ENCODE measurements at regions not wholly inside any gene's neighbourhood (a gene's known extent, or its start where the extent isn't known, plus 50 kb on each side); places are given as distances from the start of the nearest gene placed in this dataset.

DNA sequence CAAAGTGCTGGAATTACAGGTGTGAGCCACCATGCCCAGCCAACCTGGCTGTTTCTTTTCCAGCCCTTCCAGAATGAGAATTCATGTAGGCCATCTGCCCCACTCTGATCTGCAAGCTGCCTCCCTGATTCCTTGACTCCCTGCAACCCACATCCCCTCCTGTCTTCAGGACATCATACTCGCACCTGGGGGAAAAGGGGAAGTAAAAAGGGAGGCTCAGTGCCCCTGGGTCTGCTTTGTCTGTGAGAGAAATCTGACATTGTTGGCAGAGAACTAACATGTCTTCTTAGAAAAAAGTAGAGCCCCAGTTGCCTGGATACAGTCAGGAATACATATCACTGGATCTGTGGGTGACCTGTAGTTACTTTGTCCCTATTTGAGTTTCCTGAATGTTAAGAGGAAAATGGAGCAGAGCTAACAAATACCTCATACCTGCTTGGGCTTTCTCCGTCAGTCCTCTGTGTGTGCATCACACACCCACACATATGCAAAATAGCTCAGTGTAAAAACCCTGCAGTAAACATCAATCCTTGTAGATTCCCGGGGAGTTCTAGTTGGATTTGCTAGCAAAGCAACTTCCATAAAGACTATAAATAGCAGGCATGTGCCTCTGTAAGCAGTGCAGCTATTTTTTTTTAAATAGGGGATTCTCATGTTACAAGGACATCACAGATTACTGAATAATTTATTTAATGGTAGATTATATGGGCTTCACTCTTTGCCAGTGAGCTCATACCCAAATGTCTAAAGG is 62.9 kb downstream of the TEX35 start:
- H2AFZ ChIP-seq (ENCODE audit: insufficient read depth, low read depth, low read length, poor library complexity, severe bottlenecking), result peak overlapping the region; percentile 70
- DNase-seq, result peak; percentile 85
- H3K36me3 ChIP-seq (replicated peaks in 1 of 2; ENCODE audit: control extremely low read depth in 1 of 2, control insufficient read depth in 1 of 2, extremely low read depth in 1 of 2, insufficient read depth in 2 of 2, low read length in 1 of 2), result peaks cover 0 to 11% of the 10 kb centered on the region in 2 experiments
- Mint-ChIP-seq H3K27me3 (no peaks in the 10 kb centered on the region), H3K9me3 (ENCODE audit: insufficient read depth) (no peaks in the 10 kb centered on the region), H3K4me3 (peak overlapping the region; percentile 75), H3K27ac (peak overlapping the region; percentile 93), H3K4me1 (peaks cover 81% of the 10 kb centered on the region)
- ATAC-seq (ENCODE audit: low read depth), result peak; percentile 36
- H3K4me1 ChIP-seq (ENCODE audit: control insufficient read depth in 2 of 2, insufficient read depth in 2 of 2, low read length in 2 of 2), result peaks cover 79 to 88% of the 10 kb centered on the region in 2 donors
- TF ChIP-seq, protein P1, sequence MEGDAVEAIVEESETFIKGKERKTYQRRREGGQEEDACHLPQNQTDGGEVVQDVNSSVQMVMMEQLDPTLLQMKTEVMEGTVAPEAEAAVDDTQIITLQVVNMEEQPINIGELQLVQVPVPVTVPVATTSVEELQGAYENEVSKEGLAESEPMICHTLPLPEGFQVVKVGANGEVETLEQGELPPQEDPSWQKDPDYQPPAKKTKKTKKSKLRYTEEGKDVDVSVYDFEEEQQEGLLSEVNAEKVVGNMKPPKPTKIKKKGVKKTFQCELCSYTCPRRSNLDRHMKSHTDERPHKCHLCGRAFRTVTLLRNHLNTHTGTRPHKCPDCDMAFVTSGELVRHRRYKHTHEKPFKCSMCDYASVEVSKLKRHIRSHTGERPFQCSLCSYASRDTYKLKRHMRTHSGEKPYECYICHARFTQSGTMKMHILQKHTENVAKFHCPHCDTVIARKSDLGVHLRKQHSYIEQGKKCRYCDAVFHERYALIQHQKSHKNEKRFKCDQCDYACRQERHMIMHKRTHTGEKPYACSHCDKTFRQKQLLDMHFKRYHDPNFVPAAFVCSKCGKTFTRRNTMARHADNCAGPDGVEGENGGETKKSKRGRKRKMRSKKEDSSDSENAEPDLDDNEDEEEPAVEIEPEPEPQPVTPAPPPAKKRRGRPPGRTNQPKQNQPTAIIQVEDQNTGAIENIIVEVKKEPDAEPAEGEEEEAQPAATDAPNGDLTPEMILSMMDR (IDR thresholded peaks at IDR 0.05), result no peak
- no peak for TF ChIP-seq EZH2 (IDR thresholded peaks at IDR 0.05; ENCODE audit: borderline replicate concordance, insufficient read depth, low read depth, low read length, poor library complexity, severe bottlenecking)
- H3K27me3 ChIP-seq (replicated peaks in 1 of 4; ENCODE audit: control extremely low read depth in 1 of 4, control insufficient read depth in 3 of 4, insufficient read depth in 4 of 4, low read length in 3 of 4), result no peaks in the 10 kb centered on the region
- peak overlapping the region; percentile 95 to 97 for H3K27ac ChIP-seq (ENCODE audit: low read length in 2 of 2)
- H4K20me1 ChIP-seq (ENCODE audit: control insufficient read depth, insufficient read depth, low read length, poor library complexity, severe bottlenecking), result no peaks in the 10 kb centered on the region
- ChIA-PET POLR2A (interaction anchor here (0.6 to 3.0 kb wide), 5 partner anchors 8 to 150 kb away, joined by 3 to 13 read pairs (median 8); partner anchors contain the start of gene RALGPS2), CTCF (interaction anchor here (0.5 to 7.4 kb wide), 11 partner anchors 11 to 149 kb away, joined by 3 to 64 read pairs (median 7); partner anchors contain the start of gene RALGPS2)
- peak overlapping the region; percentile 24 for H3K9ac ChIP-seq (ENCODE audit: low read length)
- peak overlapping the region; percentile 79 for H3K4me2 ChIP-seq (replicated peaks; ENCODE audit: low read depth, low read length, poor library complexity, severe bottlenecking)
- H3K79me2 ChIP-seq (ENCODE audit: control insufficient read depth, insufficient read depth, low read length), result peaks cover 53% of the 10 kb centered on the region
- intact Hi-C loops (cut with micrococcal nuclease), result no loop called here
- H3K4me3 ChIP-seq (ENCODE audit: control extremely low read depth in 1 of 5, extremely low read depth in 1 of 5, insufficient read depth in 1 of 5, low read depth in 2 of 5, low read length in 4 of 5), result peak overlapping the region in 3 of 5 experiments; percentile 0 to 39 (median 2)
- WGBS (ENCODE audit: insufficient coverage), result no CpG with 5 or more reads among the region's 3 CpGs
- H3K9me3 ChIP-seq (ENCODE audit: control extremely low read depth in 1 of 3, control insufficient read depth in 2 of 3, insufficient read depth in 1 of 3, low read length in 2 of 3), result peaks cover 0 to 4% (median 0%) of the 10 kb centered on the region in 3 donors

DNA sequence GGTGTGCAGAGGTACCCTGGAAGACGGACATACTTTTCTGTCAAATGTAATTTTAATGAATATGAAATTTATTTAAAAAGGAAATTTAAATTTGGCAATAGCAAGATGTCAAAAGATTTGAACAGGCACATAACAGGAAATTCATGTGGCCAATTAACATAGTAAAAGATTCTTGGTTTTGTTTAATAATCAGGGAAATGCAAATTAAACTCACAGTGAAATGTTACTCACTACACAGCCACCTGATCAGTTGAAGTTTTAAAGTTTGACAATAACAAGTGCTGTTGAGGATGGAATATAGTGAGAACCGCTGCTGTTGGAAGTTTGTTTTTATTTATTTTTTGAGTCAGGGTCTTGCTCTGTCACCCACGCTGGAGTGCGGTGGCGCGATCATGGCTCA is 63.9 kb downstream of the TEX35 start:
- intact Hi-C loops (cut with micrococcal nuclease), result no loop called here
- peak overlapping the region; percentile 95 to 97 for H3K27ac ChIP-seq (ENCODE audit: low read length in 2 of 2)
- no CpG with 5 or more reads among the region's 6 CpGs for WGBS (ENCODE audit: insufficient coverage)

More for the DNA sequence above, 63.9 kb downstream of the TEX35 start:
- ATAC-seq (ENCODE audit: low read depth) (no peak), DNase-seq (no peak)
- H3K27ac Mint-ChIP-seq, result peak overlapping the region; percentile 94
- Histone ChIP-seq H3K4me2 (replicated peaks; ENCODE audit: low read depth, low read length, poor library complexity, severe bottlenecking) (peak overlapping the region; percentile 79), H2AFZ (ENCODE audit: insufficient read depth, low read depth, low read length, poor library complexity, severe bottlenecking) (no peak overlapping the region), H3K4me1 (ENCODE audit: control insufficient read depth in 2 of 2, insufficient read depth in 2 of 2, low read length in 2 of 2) (peaks cover 90 to 97% of the 10 kb centered on the region in 2 donors), H3K79me2 (ENCODE audit: control insufficient read depth, insufficient read depth, low read length) (peaks cover 44% of the 10 kb centered on the region), H3K9ac (ENCODE audit: low read length) (peak overlapping the region; percentile 44), H3K27me3 (replicated peaks in 1 of 4; ENCODE audit: control extremely low read depth in 1 of 4, control insufficient read depth in 3 of 4, insufficient read depth in 4 of 4, low read length in 3 of 4) (no peaks in the 10 kb centered on the region), H4K20me1 (ENCODE audit: control insufficient read depth, insufficient read depth, low read length, poor library complexity, severe bottlenecking) (no peaks in the 10 kb centered on the region), H3K36me3 (replicated peaks in 1 of 2; ENCODE audit: control extremely low read depth in 1 of 2, control insufficient read depth in 1 of 2, extremely low read depth in 1 of 2, insufficient read depth in 2 of 2, low read length in 1 of 2) (peaks cover 0 to 9% of the 10 kb centered on the region in 2 experiments), H3K4me3 (ENCODE audit: control extremely low read depth in 1 of 5, extremely low read depth in 1 of 5, insufficient read depth in 1 of 5, low read depth in 2 of 5, low read length in 4 of 5) (peak overlapping the region in 1 of 5 experiments; percentile 44), H3K9me3 (ENCODE audit: control extremely low read depth in 1 of 3, control insufficient read depth in 2 of 3, insufficient read depth in 1 of 3, low read length in 2 of 3) (peaks cover 0 to 4% (median 0%) of the 10 kb centered on the region in 3 donors)
- H3K4me3 Mint-ChIP-seq, result peak overlapping the region; percentile 75
- no peaks in the 10 kb centered on the region for H3K9me3 Mint-ChIP-seq (ENCODE audit: insufficient read depth)
- no peak for TF ChIP-seq EZH2 (IDR thresholded peaks at IDR 0.05; ENCODE audit: borderline replicate concordance, insufficient read depth, low read depth, low read length, poor library complexity, severe bottlenecking)
- TF ChIP-seq, protein P1 (IDR thresholded peaks at IDR 0.05), result no peak
- no peaks in the 10 kb centered on the region for H3K27me3 Mint-ChIP-seq
- peaks cover 90% of the 10 kb centered on the region for H3K4me1 Mint-ChIP-seq
- ChIA-PET CTCF (interaction anchor here (0.6 to 7.4 kb wide), 12 partner anchors 11 to 196 kb away, joined by 3 to 64 read pairs (median 6); partner anchors contain the start of gene RALGPS2), POLR2A (interaction anchor here (0.6 to 3.6 kb wide), 5 partner anchors 29 to 88 kb away, joined by 3 to 20 read pairs (median 9); no protein-coding TSS in a partner anchor)
